COLO829 (cell line): ENCODE measurements at regions not wholly inside any gene's neighbourhood (a gene's known extent, or its start where the extent isn't known, plus 50 kb on each side); places are given as distances from the start of the nearest gene placed in this dataset.

ENCODE experiments used
- DNase-seq: peaks from one replicate; pipeline ENCODE4 v3.0.0; 2012; ENCODE audit warnings: low spot score

GRCh38 chr18:34640276-34640675 lies 69.8 kb upstream of the DTNA start:
- no peak for DNase-seq

GRCh38 chr18:34643989-34644388 lies 66.1 kb upstream of the DTNA start:
- DNase-seq, result no peak

GRCh38 chr18:34647251-34647650 lies 62.8 kb upstream of the DTNA start:
- DNase-seq, result no peak

GRCh38 chr18:34648269-34648985 lies 61.7 kb upstream of the DTNA start:
- DNase-seq, result no peak

GRCh38 chr18:34649080-34649479 lies 61.0 kb upstream of the DTNA start:
- no peak for DNase-seq

- no peak for DNase-seq
Measured at GRCh38 chr18:34650121-34650545, 60.0 kb upstream of the DTNA start.

- DNase-seq, result no peak
Measured at GRCh38 chr18:34651586-34652369, 58.3 kb upstream of the DTNA start.

- DNase-seq, result no peak
Measured at GRCh38 chr18:34655131-34655530, 55.0 kb upstream of the DTNA start.

- DNase-seq, result no peak
Measured at GRCh38 chr18:34657860-34658500, 52.1 kb upstream of the DTNA start.

- peak; percentile 93 for DNase-seq
Measured at GRCh38 chr18:34659579-34660517, 50.2 kb upstream of the DTNA start.
